ENCODE measurements at regions not wholly inside any gene's neighbourhood (a gene's known extent, or its start where the extent isn't known, plus 50 kb on each side); places are given as distances from the start of the nearest gene placed in this dataset.

- DNase-seq = no peak
- ATAC-seq (replicated peaks) = no peak
- Mint-ChIP-seq H3K4me1 (no peaks in the 10 kb centered on the region), H3K4me3 (no peak overlapping the region), H3K36me3 (no peaks in the 10 kb centered on the region), H3K9me3 (no peaks in the 10 kb centered on the region), H3K27me3 (no peaks in the 10 kb centered on the region), H3K27ac (no peak overlapping the region)
Measured at GRCh38 chr2:6523476-6523875, 342.2 kb downstream of the CMPK2 start.

DNA sequence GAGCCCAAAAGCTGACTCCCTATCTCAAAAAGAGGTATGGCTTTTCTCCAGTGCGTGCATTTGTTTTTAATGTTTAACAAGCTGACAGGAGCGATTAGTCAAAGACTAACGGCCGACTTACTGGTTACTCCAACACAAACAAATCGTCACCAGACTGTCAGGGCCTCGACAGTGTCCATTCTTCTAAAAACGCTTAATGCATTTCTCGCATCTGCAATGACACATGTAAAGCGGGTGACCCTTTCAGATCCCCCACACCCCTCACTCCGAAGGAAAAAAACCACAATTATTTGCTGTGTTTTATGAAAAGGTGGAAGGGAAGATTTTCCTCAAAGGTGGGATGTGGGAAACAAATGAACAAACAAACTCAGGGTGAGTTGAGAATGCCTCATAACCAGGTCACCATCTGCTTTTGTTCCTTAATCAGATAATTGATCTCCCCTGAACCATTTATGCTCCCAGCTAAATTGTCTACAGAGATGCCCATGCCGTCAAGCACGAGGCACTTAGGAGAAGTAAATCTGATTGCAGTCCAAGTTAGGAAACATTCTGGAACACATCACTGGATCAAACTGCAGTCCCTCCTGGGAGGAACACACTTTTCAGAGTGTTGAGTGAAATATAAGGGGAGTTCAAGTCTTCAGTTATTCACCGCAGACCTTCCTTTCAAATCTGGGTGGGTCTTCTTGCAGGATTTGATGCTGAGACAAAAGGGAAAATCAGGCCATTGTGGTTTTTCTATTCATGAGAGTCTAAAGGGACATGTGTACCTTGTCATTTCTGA, 340.8 kb downstream of the CMPK2 start:
- Mint-ChIP-seq H3K27me3 (no peaks in the 10 kb centered on the region), H3K27ac (no peak overlapping the region), H3K36me3 (no peaks in the 10 kb centered on the region), H3K4me1 (no peaks in the 10 kb centered on the region), H3K9me3 (no peaks in the 10 kb centered on the region), H3K4me3 (no peak overlapping the region)
- DNase-seq = no peak
- ATAC-seq (replicated peaks) = no peak

- Mint-ChIP-seq H3K4me1 (no peaks in the 10 kb centered on the region), H3K4me3 (no peak overlapping the region), H3K36me3 (no peaks in the 10 kb centered on the region), H3K27ac (no peak overlapping the region), H3K9me3 (no peaks in the 10 kb centered on the region), H3K27me3 (no peaks in the 10 kb centered on the region)
- DNase-seq (no peak), ATAC-seq (replicated peaks) (no peak)
Measured at GRCh38 chr2:6525475-6525964, 340.2 kb downstream of the CMPK2 start.

DNA sequence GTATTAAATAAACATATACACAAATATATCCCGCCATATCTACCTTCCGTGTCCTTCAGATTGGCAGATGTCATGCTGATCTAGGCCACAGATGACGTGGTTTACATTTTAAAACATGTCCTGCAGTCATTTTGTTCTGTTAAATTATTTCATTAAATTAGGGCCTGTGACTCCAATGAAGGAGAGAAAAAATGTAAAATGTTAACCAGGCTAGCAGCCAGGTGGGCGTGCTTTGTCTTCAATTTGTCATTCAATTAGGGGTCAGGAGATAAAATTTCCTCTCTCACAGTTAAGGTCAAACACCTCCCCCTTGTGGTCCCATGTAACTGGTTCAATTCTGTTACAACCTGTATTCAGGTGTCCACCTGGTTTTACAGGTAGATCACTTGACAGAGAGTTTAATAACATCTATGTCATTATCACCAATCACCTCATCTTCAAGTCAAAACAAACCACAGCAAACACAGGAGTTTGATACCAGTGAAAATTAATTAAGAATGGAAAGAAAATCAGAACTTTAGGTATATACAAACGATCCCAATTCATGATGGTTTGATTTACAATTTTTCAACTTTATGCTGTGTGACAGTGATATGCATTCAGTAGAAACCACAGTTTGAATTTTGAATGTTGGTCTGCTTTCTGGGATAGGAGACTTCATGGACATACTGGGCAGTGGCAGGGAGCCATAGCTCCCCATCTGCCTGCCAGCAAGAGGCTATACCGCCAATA, 339.4 kb downstream of the CMPK2 start:
- Mint-ChIP-seq H3K27me3 (no peaks in the 10 kb centered on the region), H3K4me1 (no peaks in the 10 kb centered on the region), H3K36me3 (no peaks in the 10 kb centered on the region), H3K9me3 (no peaks in the 10 kb centered on the region), H3K27ac (no peak overlapping the region), H3K4me3 (no peak overlapping the region)
- ATAC-seq (replicated peaks) (no peak), DNase-seq (no peak)

- peaks cover 0 to 12% of the 10 kb centered on the region in 2 donors for H3K27me3 Mint-ChIP-seq
- DNase-seq (no peak), ATAC-seq (replicated peaks) (no peak)
- H3K27ac Mint-ChIP-seq = no peak overlapping the region
- H3K4me3 Mint-ChIP-seq = no peak overlapping the region
- H3K36me3 Mint-ChIP-seq = no peaks in the 10 kb centered on the region
- no peaks in the 10 kb centered on the region for H3K4me1 Mint-ChIP-seq
- H3K9me3 Mint-ChIP-seq = no peaks in the 10 kb centered on the region
Measured at GRCh38 chr2:6531304-6531703, 334.4 kb downstream of the CMPK2 start.

DNA sequence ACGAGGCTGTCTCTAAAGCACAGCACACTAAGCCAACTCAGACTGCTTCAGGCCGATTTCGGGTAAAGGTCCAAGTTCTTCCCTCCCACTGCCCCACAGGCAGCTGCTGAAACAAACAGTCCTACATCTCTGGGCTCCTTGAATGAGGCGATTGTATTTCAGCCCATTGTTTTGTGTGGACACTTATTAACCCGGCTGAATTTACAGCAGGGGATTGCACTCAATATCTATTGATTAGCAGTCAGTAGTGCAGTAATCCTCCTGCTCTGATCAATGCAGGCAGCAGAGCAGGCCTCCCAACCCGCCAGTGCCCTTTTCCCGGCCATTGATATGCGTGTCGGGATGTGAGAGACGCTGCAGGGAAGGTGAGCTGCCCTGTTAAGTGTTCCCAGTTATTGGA, 330.1 kb downstream of the CMPK2 start:
- H3K4me1 Mint-ChIP-seq = no peaks in the 10 kb centered on the region
- no peak overlapping the region for H3K27ac Mint-ChIP-seq
- no peaks in the 10 kb centered on the region for H3K9me3 Mint-ChIP-seq
- H3K36me3 Mint-ChIP-seq = no peaks in the 10 kb centered on the region
- ATAC-seq (replicated peaks) (no peak), DNase-seq (no peak)
- peaks cover 9 to 18% of the 10 kb centered on the region in 2 donors for H3K27me3 Mint-ChIP-seq
- H3K4me3 Mint-ChIP-seq = no peak overlapping the region

GRCh38 chr2:6538607-6539006, 327.1 kb downstream of the CMPK2 start:
- no peak for DNase-seq
- Mint-ChIP-seq H3K36me3 (no peaks in the 10 kb centered on the region), H3K27me3 (peaks cover 9 to 14% of the 10 kb centered on the region in 2 donors), H3K4me3 (no peak overlapping the region), H3K9me3 (no peaks in the 10 kb centered on the region), H3K27ac (no peak overlapping the region), H3K4me1 (no peaks in the 10 kb centered on the region)
- ATAC-seq (replicated peaks) = no peak

DNA sequence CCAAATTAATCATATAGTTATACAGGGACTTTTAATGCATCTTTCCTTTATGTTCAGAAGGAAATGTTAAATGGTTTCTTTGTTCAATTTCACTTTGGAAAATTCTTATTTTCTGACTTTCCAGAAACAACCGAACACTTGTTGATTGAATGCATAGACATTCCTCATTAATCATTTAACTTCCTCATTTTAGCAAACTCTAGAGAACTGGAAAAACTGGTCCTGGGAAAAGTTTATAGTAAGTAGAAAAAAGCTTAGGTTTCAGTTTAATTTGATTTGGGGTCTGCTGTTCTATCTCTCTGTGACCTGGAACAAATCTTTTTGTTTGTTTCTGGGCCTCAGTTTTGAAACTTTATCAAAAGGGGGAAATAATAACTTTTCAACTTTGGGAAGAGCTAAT, 320.4 kb downstream of the CMPK2 start:
- Mint-ChIP-seq H3K4me1 (no peaks in the 10 kb centered on the region), H3K9me3 (peaks cover 0 to 4% of the 10 kb centered on the region in 2 donors), H3K27me3 (no peaks in the 10 kb centered on the region), H3K27ac (no peak overlapping the region), H3K36me3 (no peaks in the 10 kb centered on the region), H3K4me3 (no peak overlapping the region)
- ATAC-seq (replicated peaks) (no peak), DNase-seq (no peak)

GRCh38 chr2:6545795-6546194, 319.9 kb downstream of the CMPK2 start:
- H3K4me1 Mint-ChIP-seq = no peaks in the 10 kb centered on the region
- no peak overlapping the region for H3K27ac Mint-ChIP-seq
- no peak overlapping the region for H3K4me3 Mint-ChIP-seq
- H3K36me3 Mint-ChIP-seq = no peaks in the 10 kb centered on the region
- peaks cover 0 to 6% of the 10 kb centered on the region in 2 donors for H3K9me3 Mint-ChIP-seq
- ATAC-seq (replicated peaks) (no peak), DNase-seq (no peak)
- H3K27me3 Mint-ChIP-seq = no peaks in the 10 kb centered on the region

GRCh38 chr2:6554466-6554865, 311.2 kb downstream of the CMPK2 start:
- ATAC-seq (replicated peaks) (no peak), DNase-seq (no peak)
- H3K4me3 Mint-ChIP-seq = no peak overlapping the region
- no peak overlapping the region for H3K27ac Mint-ChIP-seq
- H3K27me3 Mint-ChIP-seq = no peaks in the 10 kb centered on the region
- no peaks in the 10 kb centered on the region for H3K4me1 Mint-ChIP-seq
- H3K9me3 Mint-ChIP-seq = peaks cover 0 to 3% of the 10 kb centered on the region in 2 donors
- no peaks in the 10 kb centered on the region for H3K36me3 Mint-ChIP-seq

DNA sequence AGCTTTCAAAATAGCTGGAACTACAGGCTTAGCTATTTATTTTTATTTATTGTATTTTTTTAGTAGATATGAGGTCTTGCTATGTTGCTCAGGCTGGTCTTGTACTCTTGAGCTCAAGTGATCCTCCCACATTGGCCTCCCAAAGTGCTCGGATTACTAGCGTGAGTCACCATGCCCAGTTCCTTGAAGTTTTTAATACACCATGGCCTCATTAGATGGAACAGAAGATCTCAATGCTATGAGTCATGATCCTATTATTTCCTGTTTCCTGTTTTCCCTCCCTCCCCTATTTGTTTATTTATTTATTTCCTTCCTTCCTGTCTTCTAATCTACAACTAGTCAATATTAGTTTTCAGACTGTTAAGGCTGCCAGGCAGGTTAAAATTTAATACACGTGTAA, 309.0 kb downstream of the CMPK2 start:
- DNase-seq = no peak
- no peaks in the 10 kb centered on the region for H3K4me1 Mint-ChIP-seq
- no peak for ATAC-seq (replicated peaks)
- H3K27ac Mint-ChIP-seq = no peak overlapping the region
- no peaks in the 10 kb centered on the region for H3K9me3 Mint-ChIP-seq
- H3K27me3 Mint-ChIP-seq = peaks cover 0 to 6% of the 10 kb centered on the region in 2 donors
- no peak overlapping the region for H3K4me3 Mint-ChIP-seq
- no peaks in the 10 kb centered on the region for H3K36me3 Mint-ChIP-seq

DNA sequence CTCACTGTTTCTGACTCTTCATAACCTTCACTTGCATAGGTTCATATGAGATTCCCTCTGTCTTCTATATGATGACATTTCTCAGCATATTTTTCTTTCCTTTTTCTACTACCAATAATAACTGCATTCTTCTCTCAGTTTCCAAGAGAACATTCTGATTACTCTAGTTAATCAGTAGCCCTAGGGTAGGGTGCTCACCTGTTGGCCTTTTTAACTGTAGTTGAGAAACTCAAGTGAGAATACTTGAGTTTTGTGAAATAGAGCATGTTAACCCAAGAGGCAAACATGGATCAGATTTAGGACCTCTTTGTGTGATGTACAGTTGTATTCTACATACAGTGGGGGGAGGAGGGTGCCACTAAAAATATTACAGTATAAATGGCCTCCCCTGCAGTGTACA, 308.0 kb downstream of the CMPK2 start:
- Mint-ChIP-seq H3K4me1 (no peaks in the 10 kb centered on the region), H3K9me3 (no peaks in the 10 kb centered on the region)

GRCh38 chr2:6562771-6563170, 302.9 kb downstream of the CMPK2 start:
- Mint-ChIP-seq H3K9me3 (no peaks in the 10 kb centered on the region), H3K4me3 (no peak overlapping the region), H3K36me3 (no peaks in the 10 kb centered on the region), H3K27ac (no peak overlapping the region), H3K27me3 (peaks cover 4 to 6% of the 10 kb centered on the region in 2 donors), H3K4me1 (no peaks in the 10 kb centered on the region)
- ATAC-seq (replicated peaks) (no peak), DNase-seq (no peak)

More for the DNA sequence above, 308.0 kb downstream of the CMPK2 start:
- no peaks in the 10 kb centered on the region for H3K36me3 Mint-ChIP-seq
- peaks cover 0 to 6% of the 10 kb centered on the region in 2 donors for H3K27me3 Mint-ChIP-seq
- no peak overlapping the region for H3K4me3 Mint-ChIP-seq
- no peak overlapping the region for H3K27ac Mint-ChIP-seq
- ATAC-seq (replicated peaks) (no peak), DNase-seq (no peak)

DNA sequence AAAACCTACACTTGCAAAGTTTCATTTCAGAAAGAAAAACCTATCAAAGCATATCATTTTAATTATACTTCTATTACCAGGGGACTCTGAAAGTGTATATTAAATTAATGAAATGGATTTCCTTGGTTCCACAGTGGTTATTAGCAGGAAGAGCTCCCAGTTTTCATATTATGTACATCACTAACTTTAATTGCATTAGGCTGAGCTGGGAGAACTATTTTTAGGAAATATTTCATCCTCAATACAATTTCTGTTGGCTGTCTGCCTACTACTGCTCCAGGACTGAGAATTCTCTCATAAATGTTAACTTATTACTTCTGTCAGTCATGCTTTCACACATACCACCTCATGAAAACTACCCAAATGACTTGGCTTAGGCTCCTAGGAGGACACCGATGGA, 301.4 kb downstream of the CMPK2 start:
- no peak for ATAC-seq (replicated peaks)
- no peaks in the 10 kb centered on the region for H3K36me3 Mint-ChIP-seq
- no peak for DNase-seq
- H3K9me3 Mint-ChIP-seq = peaks cover 0 to 2% of the 10 kb centered on the region in 2 donors
- no peak overlapping the region for H3K4me3 Mint-ChIP-seq
- no peaks in the 10 kb centered on the region for H3K4me1 Mint-ChIP-seq
- H3K27me3 Mint-ChIP-seq = peaks cover 4 to 6% of the 10 kb centered on the region in 2 donors
- no peak overlapping the region for H3K27ac Mint-ChIP-seq

DNA sequence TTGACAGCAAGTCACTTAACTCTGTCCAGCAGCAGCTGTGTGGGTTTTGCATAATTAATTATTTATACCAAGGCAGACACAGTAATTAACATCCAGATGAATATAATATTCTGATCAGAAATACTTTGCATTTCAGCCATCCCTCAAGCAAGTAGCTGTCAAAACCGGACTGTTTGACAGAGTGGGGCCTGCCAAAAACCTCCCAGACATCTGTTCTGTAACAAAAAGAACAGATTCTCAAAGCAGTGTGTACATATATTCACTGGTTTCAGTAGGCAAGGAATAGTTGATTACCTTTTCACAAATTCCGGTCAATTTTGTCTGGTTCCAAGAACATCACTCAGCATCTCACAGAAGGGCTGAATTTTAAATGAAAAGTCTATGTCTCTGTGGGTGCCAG, 291.6 kb downstream of the CMPK2 start:
- ATAC-seq (replicated peaks) (no peak), DNase-seq (no peak)
- H3K4me1 Mint-ChIP-seq = no peaks in the 10 kb centered on the region
- no peak overlapping the region for H3K27ac Mint-ChIP-seq
- H3K4me3 Mint-ChIP-seq = no peak overlapping the region
- H3K27me3 Mint-ChIP-seq = peaks cover 0 to 14% of the 10 kb centered on the region in 2 donors
- H3K9me3 Mint-ChIP-seq = peaks cover 0 to 6% of the 10 kb centered on the region in 2 donors
- no peaks in the 10 kb centered on the region for H3K36me3 Mint-ChIP-seq

Data from stimulated activated naive B cell treated with anti-CD40 and anti-IgM and Interleukin-4, amounts not matched to agents 10 μg/mL and 1 μg/mL and 100 μg/mL, for 72 hours (primary cell).